IPS-NIHi7 (cell line): ENCODE measurements at regions not wholly inside any gene's neighbourhood (a gene's known extent, or its start where the extent isn't known, plus 50 kb on each side); places are given as distances from the start of the nearest gene placed in this dataset.

Source experiments
- DNase-seq: peaks from one replicate; pipeline ENCODE4 v3.0.0; 2012; ENCODE audit warnings: mixed read lengths; ENCODE audit errors: extremely low spot score

GRCh38 chr7:41135511-41135910 lies 567.4 kb downstream of the INHBA start:
- DNase-seq: no peak

- DNase-seq: no peak
Observed at GRCh38 chr7:41134300-41135255, 568.3 kb downstream of the INHBA start.

GRCh38 chr7:41133690-41134299 lies 569.1 kb downstream of the INHBA start:
- DNase-seq: no peak

GRCh38 chr7:41131956-41132355 lies 570.9 kb downstream of the INHBA start:
- DNase-seq: no peak

GRCh38 chr7:41130561-41131236 lies 572.2 kb downstream of the INHBA start:
- no peak for DNase-seq

- DNase-seq: no peak
Observed at GRCh38 chr7:41130086-41130485, 572.8 kb downstream of the INHBA start.

GRCh38 chr7:41125343-41125742 lies 577.5 kb downstream of the INHBA start:
- no peak for DNase-seq

- DNase-seq: no peak
Observed at GRCh38 chr7:41122256-41122987, 580.5 kb downstream of the INHBA start.

- no peak for DNase-seq
Observed at GRCh38 chr7:41121228-41121627, 581.7 kb downstream of the INHBA start.

- no peak for DNase-seq
Observed at GRCh38 chr7:41118486-41118885, 584.4 kb downstream of the INHBA start.

GRCh38 chr7:41117431-41117830 lies 585.5 kb downstream of the INHBA start:
- no peak for DNase-seq

- no peak for DNase-seq
Observed at GRCh38 chr7:41116817-41117216, 586.1 kb downstream of the INHBA start.

- no peak for DNase-seq
Observed at GRCh38 chr7:41116337-41116736, 586.6 kb downstream of the INHBA start.

GRCh38 chr7:41114691-41115090 lies 588.2 kb downstream of the INHBA start:
- DNase-seq: no peak

GRCh38 chr7:41114131-41114530 lies 588.8 kb downstream of the INHBA start:
- DNase-seq: no peak

GRCh38 chr7:41113719-41114118 lies 589.2 kb downstream of the INHBA start:
- no peak for DNase-seq

- DNase-seq: no peak
Observed at GRCh38 chr7:41110186-41110585, 592.7 kb downstream of the INHBA start.

- DNase-seq: no peak
Observed at GRCh38 chr7:41108821-41109220, 594.1 kb downstream of the INHBA start.

GRCh38 chr7:41107938-41108448 lies 594.9 kb downstream of the INHBA start:
- no peak for DNase-seq

- DNase-seq: no peak
Observed at GRCh38 chr7:41107330-41107937, 595.5 kb downstream of the INHBA start.

GRCh38 chr7:41104631-41105030 lies 598.3 kb downstream of the INHBA start:
- DNase-seq: no peak
